Effector memory CD8-positive, alpha-beta T cell (primary cell): ENCODE measurements at regions not wholly inside any gene's neighbourhood (a gene's known extent, or its start where the extent isn't known, plus 50 kb on each side); places are given as distances from the start of the nearest gene placed in this dataset.

ENCODE experiments used
- ATAC-seq: fragments of 150-1000 bp; cut with Tn5 transposase; replicated peaks from 2 replicates; pipeline ENCODE4 v1.10.0; 2021; ENCODE audit warnings: mild to moderate bottlenecking, moderate library complexity
- DNase-seq, 3 experiments: peaks; one replicate each; pipeline ENCODE4 v3.0.0; 2021
- H3K27ac Mint-ChIP-seq, 2 donors: one replicate each; pipeline ENCODE4 v1.8.0; 2022; ENCODE audit warnings: mild to moderate bottlenecking in 2 of 2, mixed read lengths in 2 of 2, moderate library complexity in 2 of 2
- H3K27me3 Mint-ChIP-seq, 2 donors: one replicate each; pipeline ENCODE4 v1.8.0; 2022; ENCODE audit warnings: mixed read lengths in 2 of 2
- H3K36me3 Mint-ChIP-seq: one replicate; pipeline ENCODE4 v1.8.0; 2022; ENCODE audit warnings: mild to moderate bottlenecking, moderate library complexity, mixed read lengths; ENCODE audit not compliant: insufficient read depth
- H3K4me1 Mint-ChIP-seq, 2 donors: one replicate each; pipeline ENCODE4 v1.8.0; 2022; ENCODE audit warnings: low read depth in 2 of 2, mixed read lengths in 2 of 2
- H3K4me3 Mint-ChIP-seq, 2 donors: one replicate each; pipeline ENCODE4 v1.8.0; 2022; ENCODE audit warnings: mild to moderate bottlenecking in 2 of 2, mixed read lengths in 2 of 2, moderate library complexity in 2 of 2
- H3K9me3 Mint-ChIP-seq, 2 donors: one replicate each; pipeline ENCODE4 v1.8.0; 2022; ENCODE audit warnings: mixed read lengths in 2 of 2

DNA sequence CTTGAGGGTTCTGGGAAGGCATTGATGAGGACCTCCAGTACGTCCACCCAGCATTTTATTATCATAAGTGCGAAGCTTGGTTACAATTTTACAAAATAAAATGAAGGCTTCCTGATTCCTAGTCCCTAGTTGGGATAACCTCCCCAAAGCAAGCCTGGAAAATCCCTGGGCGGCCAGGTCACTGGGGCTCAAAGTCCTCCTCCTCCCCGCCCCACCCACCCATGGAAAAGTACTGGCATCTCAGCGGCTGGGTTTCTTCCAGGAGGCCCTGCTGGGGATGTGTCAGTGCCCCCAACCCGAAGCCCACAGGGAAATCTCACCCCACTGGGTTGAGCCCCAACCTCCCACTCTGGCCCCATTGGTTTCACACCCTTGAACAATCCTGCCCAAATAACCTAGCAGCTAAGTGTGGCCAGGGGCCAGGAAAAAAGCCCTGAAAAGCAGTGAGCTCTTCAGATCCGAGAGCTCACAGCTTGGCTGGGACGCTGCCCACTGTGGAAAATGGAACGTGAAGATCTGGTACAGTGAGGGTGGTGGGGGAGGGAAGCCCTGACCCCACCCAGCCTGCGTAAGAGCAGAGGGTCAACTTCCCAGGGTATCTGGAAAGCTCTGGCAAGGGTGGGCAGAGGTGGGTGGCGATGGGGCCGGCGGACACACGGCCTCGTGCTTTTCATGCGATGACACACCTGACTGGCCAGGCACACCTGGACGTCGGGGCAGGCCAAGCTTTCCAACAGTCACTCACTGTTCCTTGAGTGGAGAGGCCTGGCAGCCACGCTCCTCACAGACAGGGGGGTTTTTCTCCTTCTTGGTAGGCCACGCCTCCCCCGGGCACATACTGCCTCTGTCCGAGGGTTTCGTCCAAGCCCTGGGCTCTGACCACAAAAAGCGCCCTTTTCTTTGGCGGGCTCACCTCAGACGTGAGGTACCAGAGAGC, 324.5 kb downstream of the SOX9 start:
- Mint-ChIP-seq H3K36me3 (peaks cover 6% of the 10 kb centered on the region), H3K9me3 (peaks cover 0 to 10% of the 10 kb centered on the region in 2 donors), H3K4me1 (no peaks in the 10 kb centered on the region), H3K4me3 (no peak overlapping the region), H3K27ac (no peak overlapping the region), H3K27me3 (peaks cover under 1 to 5% of the 10 kb centered on the region in 2 donors)
- ATAC-seq (no peak), DNase-seq (no peak)

DNA sequence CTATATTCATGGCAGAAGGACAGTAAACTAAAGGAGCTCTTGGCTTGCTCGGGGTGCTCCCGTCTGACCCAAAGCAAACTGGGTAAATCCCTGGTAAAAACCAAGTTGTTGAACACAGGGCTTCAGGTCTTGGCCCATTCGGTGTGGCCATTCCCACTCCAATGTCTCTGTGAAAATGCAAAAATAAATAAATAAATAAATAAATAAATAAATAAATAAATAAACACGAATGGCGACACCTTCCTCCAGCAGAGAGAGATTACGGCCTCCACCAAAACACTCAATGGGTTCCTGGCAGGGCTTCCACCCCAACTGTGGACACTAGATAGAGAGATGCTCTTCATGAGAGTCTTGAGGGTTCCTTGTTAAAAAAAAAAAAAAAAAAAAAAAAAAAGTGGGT, 325.3 kb downstream of the SOX9 start:
- no peak for ATAC-seq
- Mint-ChIP-seq H3K4me3 (no peak overlapping the region), H3K36me3 (peaks cover 4% of the 10 kb centered on the region), H3K27ac (no peak overlapping the region), H3K9me3 (peaks cover 0 to 10% of the 10 kb centered on the region in 2 donors), H3K27me3 (no peaks in the 10 kb centered on the region), H3K4me1 (no peaks in the 10 kb centered on the region)
- no peak for DNase-seq

DNA sequence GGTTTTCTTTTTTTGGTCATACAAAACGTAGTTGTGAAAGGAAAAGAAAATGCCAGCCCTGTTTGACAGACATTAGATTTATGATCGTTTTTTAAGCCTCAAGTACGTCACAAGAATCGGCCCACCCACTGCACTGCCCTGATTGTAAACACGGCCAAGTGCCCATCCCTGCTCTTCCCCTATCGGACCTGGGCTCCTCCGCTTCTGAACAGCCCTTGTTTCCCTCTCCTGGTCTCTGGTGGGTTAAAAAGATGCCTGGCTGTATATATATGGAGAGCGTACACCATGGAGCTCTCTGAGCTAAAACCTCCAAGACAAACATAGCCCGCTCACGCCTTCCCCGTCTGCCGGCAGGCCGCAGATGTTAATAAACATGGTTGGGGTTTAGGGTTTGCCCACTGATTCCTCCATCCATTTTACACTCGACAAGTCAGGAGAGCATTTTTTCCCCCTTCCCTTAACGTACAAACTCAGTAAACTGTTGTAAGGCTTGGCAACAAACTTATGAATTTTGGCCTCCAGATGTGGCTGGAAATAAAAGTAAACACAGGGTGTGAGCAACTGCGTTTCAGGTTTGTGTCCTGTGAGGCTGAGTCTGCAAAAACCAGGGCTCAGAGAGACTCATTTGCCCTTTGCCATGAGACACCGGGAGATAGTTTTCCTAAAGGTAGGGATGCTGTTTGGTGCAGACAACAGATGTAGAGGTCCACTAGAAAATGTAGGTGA, 325.9 kb downstream of the SOX9 start:
- ATAC-seq: no peak
- DNase-seq: no peak
- no peak overlapping the region for H3K27ac Mint-ChIP-seq
- no peaks in the 10 kb centered on the region for H3K36me3 Mint-ChIP-seq
- no peaks in the 10 kb centered on the region for H3K4me1 Mint-ChIP-seq
- no peaks in the 10 kb centered on the region for H3K27me3 Mint-ChIP-seq
- peaks cover 0 to 6% of the 10 kb centered on the region in 2 donors for H3K9me3 Mint-ChIP-seq
- no peak overlapping the region for H3K4me3 Mint-ChIP-seq

DNA sequence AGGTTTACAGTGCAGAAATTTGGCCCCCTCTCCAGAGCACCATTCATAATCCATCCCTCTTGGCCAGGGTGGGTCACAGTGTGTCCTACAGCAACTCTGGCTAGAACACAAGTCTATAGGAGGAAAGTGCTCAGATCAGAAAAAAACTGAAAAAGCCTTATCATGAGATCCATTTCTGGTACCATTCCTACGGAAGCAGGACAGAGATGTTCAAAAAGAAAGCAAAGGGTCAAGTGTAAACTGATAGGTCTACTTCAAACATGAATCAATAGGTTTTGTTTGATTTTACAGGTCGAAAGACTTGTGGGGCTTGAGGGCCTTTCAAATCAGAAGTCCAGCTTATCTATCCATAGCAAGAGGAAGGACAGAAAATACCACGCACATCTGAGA, 326.4 kb downstream of the SOX9 start:
- H3K27ac Mint-ChIP-seq: no peak overlapping the region
- ATAC-seq (no peak), DNase-seq (no peak)
- H3K36me3 Mint-ChIP-seq: no peaks in the 10 kb centered on the region
- H3K27me3 Mint-ChIP-seq: no peaks in the 10 kb centered on the region
- H3K9me3 Mint-ChIP-seq: peaks cover 0 to 6% of the 10 kb centered on the region in 2 donors
- no peak overlapping the region for H3K4me3 Mint-ChIP-seq
- H3K4me1 Mint-ChIP-seq: no peaks in the 10 kb centered on the region

DNA sequence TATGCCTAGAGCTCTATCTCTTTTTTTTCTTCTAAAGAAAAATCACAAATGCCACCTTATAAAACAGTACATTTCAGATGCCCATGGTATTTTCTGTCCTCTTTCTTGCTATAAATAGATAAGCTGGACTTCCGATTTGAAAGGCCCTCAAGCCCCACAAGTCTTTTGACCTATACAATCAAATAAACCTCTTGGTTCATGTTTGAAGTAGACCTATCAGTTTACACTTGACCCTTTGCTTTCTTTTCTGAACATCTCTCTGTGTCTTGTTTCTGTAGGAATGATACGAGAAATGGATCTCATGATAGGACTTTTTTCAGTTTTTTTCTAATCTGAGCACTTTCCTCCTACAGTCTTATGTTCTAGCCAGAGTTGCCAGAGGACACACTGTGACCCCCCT, 327.2 kb downstream of the SOX9 start:
- H3K27ac Mint-ChIP-seq: no peak overlapping the region
- H3K27me3 Mint-ChIP-seq: no peaks in the 10 kb centered on the region
- H3K4me3 Mint-ChIP-seq: no peak overlapping the region
- H3K9me3 Mint-ChIP-seq: peaks cover 0 to 6% of the 10 kb centered on the region in 2 donors
- no peak for DNase-seq
- H3K4me1 Mint-ChIP-seq: no peaks in the 10 kb centered on the region
- ATAC-seq: no peak
- H3K36me3 Mint-ChIP-seq: no peaks in the 10 kb centered on the region

DNA sequence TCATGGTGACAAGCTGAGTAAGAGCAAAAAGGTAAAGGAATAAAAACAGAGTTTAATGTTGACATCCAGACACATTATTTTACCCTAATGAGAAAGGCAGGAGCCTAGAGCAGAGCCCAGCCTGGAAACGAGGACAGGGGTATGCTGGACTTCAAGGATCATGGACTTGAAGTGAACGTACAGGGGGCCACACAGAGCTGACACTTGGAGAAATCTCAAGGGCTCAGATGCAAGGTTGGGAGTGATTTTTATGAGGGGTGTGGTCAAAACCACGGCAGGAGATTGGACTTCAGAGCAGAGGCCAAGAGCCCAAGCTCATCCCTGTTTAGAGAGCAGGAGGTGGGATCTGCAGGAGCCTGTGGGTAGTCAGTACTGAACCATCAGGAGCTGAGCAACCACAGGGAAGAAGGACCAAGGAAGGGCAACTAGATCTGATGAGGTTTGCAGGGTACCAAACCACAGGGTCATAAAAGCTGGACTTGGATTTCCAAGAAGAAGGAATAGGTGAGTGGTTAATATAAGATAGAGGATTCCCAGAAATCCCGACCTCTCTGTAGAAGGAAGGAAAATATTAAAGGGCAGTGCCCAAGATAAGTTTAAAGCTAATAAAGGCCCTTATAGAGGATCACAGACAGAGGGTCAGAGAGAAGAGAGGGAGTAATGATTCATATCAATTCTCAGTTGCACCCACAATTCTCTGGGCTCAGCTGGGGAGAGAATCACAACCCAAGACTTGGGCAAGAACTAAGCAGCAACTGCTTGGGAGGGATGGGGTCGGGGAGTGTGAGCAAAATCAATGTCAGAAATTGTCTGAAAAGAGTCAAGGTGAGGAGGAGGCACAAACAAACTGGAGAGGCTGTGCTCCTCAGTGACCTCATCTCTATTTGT, 331.7 kb downstream of the SOX9 start:
- ATAC-seq (no peak), DNase-seq (no peak)
- H3K27ac Mint-ChIP-seq: no peak overlapping the region
- no peaks in the 10 kb centered on the region for H3K27me3 Mint-ChIP-seq
- H3K36me3 Mint-ChIP-seq: no peaks in the 10 kb centered on the region
- H3K4me1 Mint-ChIP-seq: no peaks in the 10 kb centered on the region
- H3K4me3 Mint-ChIP-seq: no peak overlapping the region
- no peaks in the 10 kb centered on the region for H3K9me3 Mint-ChIP-seq

DNA sequence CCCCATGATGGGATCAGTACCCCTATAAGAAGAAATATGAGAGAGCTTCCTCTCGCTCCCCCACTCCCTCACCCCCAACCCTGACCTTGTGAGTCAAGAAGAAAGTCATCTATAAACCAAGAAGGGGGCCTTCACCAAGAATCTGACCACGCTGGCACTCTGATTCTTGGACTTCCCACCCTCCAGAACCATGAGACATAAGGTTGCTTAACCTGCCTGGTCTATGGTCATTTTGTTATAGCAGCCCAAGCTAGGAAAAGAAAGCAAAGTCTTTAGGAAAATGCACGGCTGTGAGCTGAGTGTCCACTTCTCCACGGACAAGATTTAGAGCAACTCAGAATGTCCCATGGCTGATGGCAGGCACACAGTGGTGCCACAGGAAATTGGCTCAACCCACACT, 333.5 kb downstream of the SOX9 start:
- no peaks in the 10 kb centered on the region for H3K36me3 Mint-ChIP-seq
- no peaks in the 10 kb centered on the region for H3K27me3 Mint-ChIP-seq
- no peak overlapping the region for H3K4me3 Mint-ChIP-seq
- ATAC-seq (no peak), DNase-seq (no peak)
- no peaks in the 10 kb centered on the region for H3K9me3 Mint-ChIP-seq
- H3K27ac Mint-ChIP-seq: no peak overlapping the region
- no peaks in the 10 kb centered on the region for H3K4me1 Mint-ChIP-seq

DNA sequence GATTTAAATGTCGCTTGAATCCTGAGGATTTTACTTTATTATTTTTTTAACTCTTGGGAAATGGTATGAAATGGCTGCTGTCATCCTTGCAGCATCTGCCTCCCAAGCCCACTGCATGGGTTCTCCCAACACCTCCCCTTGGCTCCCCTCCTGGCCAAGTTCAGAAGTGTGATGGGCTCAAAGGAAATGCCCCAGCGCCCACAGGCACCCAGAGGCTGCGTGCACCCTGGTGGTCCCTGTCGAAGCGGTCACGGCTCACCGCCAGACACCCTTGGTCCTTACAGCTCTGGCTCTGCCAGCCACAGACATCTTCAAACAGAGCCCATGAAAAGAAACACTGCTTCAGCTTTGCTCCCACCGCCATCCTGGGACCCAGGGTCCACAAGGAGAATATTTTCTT, 334.7 kb downstream of the SOX9 start:
- Mint-ChIP-seq H3K27me3 (no peaks in the 10 kb centered on the region), H3K4me1 (no peaks in the 10 kb centered on the region), H3K27ac (no peak overlapping the region), H3K4me3 (no peak overlapping the region), H3K9me3 (no peaks in the 10 kb centered on the region), H3K36me3 (no peaks in the 10 kb centered on the region)
- ATAC-seq: no peak
- DNase-seq: no peak

DNA sequence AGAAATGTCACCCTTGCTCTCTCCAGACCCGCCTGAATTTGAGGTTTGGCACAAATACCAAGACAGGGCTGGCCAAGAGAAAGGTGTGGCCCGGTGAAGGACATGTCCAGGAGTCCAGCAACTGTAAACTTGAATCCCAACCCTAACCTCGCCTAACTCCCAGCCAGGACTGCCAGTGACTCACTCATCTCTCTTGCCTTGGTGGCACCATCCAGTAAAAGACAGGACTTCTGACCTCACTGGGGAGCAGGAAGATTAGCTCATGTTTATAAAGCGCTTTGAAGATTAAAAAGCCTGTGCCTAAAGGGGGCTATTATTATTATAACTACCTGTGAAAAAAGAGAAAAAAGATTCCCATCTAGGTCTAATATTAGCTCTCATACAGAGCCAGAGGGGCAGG, 335.3 kb downstream of the SOX9 start:
- H3K9me3 Mint-ChIP-seq: no peaks in the 10 kb centered on the region
- H3K27me3 Mint-ChIP-seq: no peaks in the 10 kb centered on the region
- H3K4me3 Mint-ChIP-seq: no peak overlapping the region
- no peaks in the 10 kb centered on the region for H3K4me1 Mint-ChIP-seq
- no peaks in the 10 kb centered on the region for H3K36me3 Mint-ChIP-seq
- H3K27ac Mint-ChIP-seq: no peak overlapping the region
- ATAC-seq: no peak
- DNase-seq: no peak

DNA sequence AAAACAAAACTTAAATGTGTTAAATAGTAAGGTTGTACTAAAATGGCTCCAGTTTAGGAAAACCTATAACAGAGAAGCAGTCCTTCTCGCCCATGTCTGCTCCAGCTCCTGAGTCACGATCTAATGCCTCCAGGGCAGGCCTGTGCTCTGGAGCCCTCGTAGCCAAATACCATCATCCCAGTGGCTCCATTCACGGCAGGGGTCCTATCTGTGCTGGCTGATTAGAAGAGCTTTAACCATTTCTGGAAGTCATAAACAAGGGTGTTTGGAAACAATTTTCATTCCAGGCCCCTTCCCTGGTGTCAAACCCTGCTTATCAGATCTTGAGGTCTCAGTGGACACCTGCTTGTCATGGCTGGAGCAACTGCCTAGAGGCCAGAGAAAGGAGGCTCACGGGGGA, 336.9 kb downstream of the SOX9 start:
- no peak for ATAC-seq
- H3K4me1 Mint-ChIP-seq: no peaks in the 10 kb centered on the region
- H3K4me3 Mint-ChIP-seq: no peak overlapping the region
- no peaks in the 10 kb centered on the region for H3K36me3 Mint-ChIP-seq
- H3K9me3 Mint-ChIP-seq: no peaks in the 10 kb centered on the region
- peaks cover 0 to 5% of the 10 kb centered on the region in 2 donors for H3K27me3 Mint-ChIP-seq
- DNase-seq: no peak
- no peak overlapping the region for H3K27ac Mint-ChIP-seq

DNA sequence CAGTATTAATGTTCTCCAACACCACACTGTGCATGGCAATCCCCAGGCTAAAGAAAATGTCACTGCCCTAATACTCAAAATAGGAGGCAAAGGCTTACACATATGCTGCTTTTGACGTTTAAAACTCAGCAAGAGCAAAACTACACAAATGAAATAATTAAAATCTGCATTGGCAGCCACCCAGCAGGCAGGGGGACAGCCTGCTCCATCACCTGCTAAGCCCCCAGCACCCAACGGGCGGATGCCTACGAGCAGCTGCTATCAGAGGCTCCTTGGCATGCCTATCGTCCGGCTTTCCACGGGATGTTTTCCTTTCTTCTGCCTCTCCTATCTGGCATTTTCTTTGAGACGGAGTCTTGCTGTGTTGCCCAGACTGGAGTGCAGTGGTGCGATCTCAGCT, 337.5 kb downstream of the SOX9 start:
- Mint-ChIP-seq H3K27ac (no peak overlapping the region), H3K4me3 (no peak overlapping the region), H3K27me3 (peaks cover 0 to 8% of the 10 kb centered on the region in 2 donors), H3K9me3 (no peaks in the 10 kb centered on the region), H3K4me1 (no peaks in the 10 kb centered on the region), H3K36me3 (no peaks in the 10 kb centered on the region)
- no peak for DNase-seq
- no peak for ATAC-seq

DNA sequence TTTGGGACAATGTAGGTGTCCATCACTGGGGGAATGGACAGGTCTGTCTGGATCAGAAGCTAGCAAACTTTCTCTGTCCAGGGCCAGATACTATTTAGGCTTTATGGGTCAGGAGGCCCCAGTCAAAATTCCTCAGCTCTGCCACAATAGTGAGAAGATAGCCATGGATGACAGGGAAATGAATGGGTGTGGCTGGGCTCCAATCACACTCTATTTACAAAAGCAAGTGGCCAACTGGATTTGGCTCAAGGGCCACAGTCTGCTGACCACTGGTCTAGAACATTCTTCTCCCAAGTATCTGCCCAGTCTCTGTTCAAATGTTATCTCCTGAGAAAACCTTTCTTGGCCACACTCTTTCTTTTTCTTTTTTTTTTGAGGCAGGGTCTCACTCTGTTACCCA, 339.9 kb downstream of the SOX9 start:
- H3K9me3 Mint-ChIP-seq: no peaks in the 10 kb centered on the region
- no peaks in the 10 kb centered on the region for H3K36me3 Mint-ChIP-seq
- no peak overlapping the region for H3K27ac Mint-ChIP-seq
- H3K4me1 Mint-ChIP-seq: no peaks in the 10 kb centered on the region
- H3K4me3 Mint-ChIP-seq: no peak overlapping the region
- DNase-seq (no peak), ATAC-seq (no peak)
- peaks cover 0 to 21% of the 10 kb centered on the region in 2 donors for H3K27me3 Mint-ChIP-seq

DNA sequence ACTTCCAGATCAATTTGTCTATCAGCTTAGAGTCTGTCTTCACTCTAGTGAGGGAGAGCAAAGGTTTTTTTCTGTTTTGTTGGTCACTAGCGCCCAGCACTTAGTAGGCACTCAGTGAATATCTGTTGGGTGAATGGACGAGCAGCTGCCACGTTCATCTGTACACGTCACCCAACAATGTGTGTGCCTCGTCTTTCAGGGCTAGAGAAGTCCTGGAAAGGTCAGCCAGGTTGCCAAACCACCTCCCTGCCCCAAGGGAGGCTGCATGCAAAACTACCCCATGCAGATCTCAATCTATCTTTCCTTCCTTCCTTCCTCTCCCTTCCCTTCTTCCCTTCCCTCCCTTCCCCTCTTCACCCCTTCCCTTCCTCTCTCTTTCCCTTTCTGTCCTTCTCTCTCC, 340.9 kb downstream of the SOX9 start:
- peaks cover 0 to 25% of the 10 kb centered on the region in 2 donors for H3K27me3 Mint-ChIP-seq
- H3K36me3 Mint-ChIP-seq: no peaks in the 10 kb centered on the region
- no peak for ATAC-seq
- no peak overlapping the region for H3K4me3 Mint-ChIP-seq
- H3K4me1 Mint-ChIP-seq: no peaks in the 10 kb centered on the region
- H3K9me3 Mint-ChIP-seq: no peaks in the 10 kb centered on the region
- H3K27ac Mint-ChIP-seq: no peak overlapping the region
- no peak for DNase-seq
